ENCODE measurements at regions not wholly inside any gene's neighbourhood (a gene's known extent, or its start where the extent isn't known, plus 50 kb on each side); places are given as distances from the start of the nearest gene placed in this dataset.

GRCh38 chr3:7793786-7794185, 707.8 kb upstream of the LMCD1 start:
- Histone ChIP-seq H3K9ac (ENCODE audit: low read depth in 1 of 2, low read length in 2 of 2) (no peak overlapping the region), H3K9me3 (ENCODE audit: control insufficient read depth in 2 of 2, low read length in 2 of 2) (no peaks in the 10 kb centered on the region), H3K36me3 (ENCODE audit: control insufficient read depth in 2 of 2, insufficient read depth in 2 of 2, low read length in 2 of 2) (no peaks in the 10 kb centered on the region), H3K27me3 (ENCODE audit: control insufficient read depth in 2 of 2, insufficient read depth in 2 of 2, low read length in 2 of 2) (no peaks in the 10 kb centered on the region), H3K4me3 (ENCODE audit: low read length in 2 of 2) (no peak overlapping the region), H3K4me1 (ENCODE audit: control insufficient read depth in 2 of 2, insufficient read depth in 2 of 2, low read length in 2 of 2) (no peaks in the 10 kb centered on the region), H3K27ac (ENCODE audit: low read depth in 2 of 2, low read length in 2 of 2) (no peak overlapping the region)

- H3K9me3 ChIP-seq (ENCODE audit: control insufficient read depth in 2 of 2, low read length in 2 of 2), result no peaks in the 10 kb centered on the region
- H3K4me1 ChIP-seq (ENCODE audit: control insufficient read depth in 2 of 2, insufficient read depth in 2 of 2, low read length in 2 of 2), result no peaks in the 10 kb centered on the region
- H3K27me3 ChIP-seq (ENCODE audit: control insufficient read depth in 2 of 2, insufficient read depth in 2 of 2, low read length in 2 of 2), result no peaks in the 10 kb centered on the region
Observed at GRCh38 chr3:7798276-7798675, 703.3 kb upstream of the LMCD1 start.

GRCh38 chr3:7800006-7800780, 701.4 kb upstream of the LMCD1 start:
- H3K9ac ChIP-seq (ENCODE audit: low read depth in 1 of 2, low read length in 2 of 2), result no peak overlapping the region
- no peaks in the 10 kb centered on the region for H3K9me3 ChIP-seq (ENCODE audit: control insufficient read depth in 2 of 2, low read length in 2 of 2)
- H3K27ac ChIP-seq (ENCODE audit: low read depth in 2 of 2, low read length in 2 of 2), result no peak overlapping the region
- H3K27me3 ChIP-seq (ENCODE audit: control insufficient read depth in 2 of 2, insufficient read depth in 2 of 2, low read length in 2 of 2), result no peaks in the 10 kb centered on the region
- no peaks in the 10 kb centered on the region for H3K36me3 ChIP-seq (ENCODE audit: control insufficient read depth in 2 of 2, insufficient read depth in 2 of 2, low read length in 2 of 2)
- no peaks in the 10 kb centered on the region for H3K4me1 ChIP-seq (ENCODE audit: control insufficient read depth in 2 of 2, insufficient read depth in 2 of 2, low read length in 2 of 2)
- H3K4me3 ChIP-seq (ENCODE audit: low read length in 2 of 2), result no peak overlapping the region

More at GRCh38 chr3:7798276-7798675, 703.3 kb upstream of the LMCD1 start:
- Histone ChIP-seq H3K27ac (ENCODE audit: low read depth in 2 of 2, low read length in 2 of 2) (no peak overlapping the region), H3K36me3 (ENCODE audit: control insufficient read depth in 2 of 2, insufficient read depth in 2 of 2, low read length in 2 of 2) (no peaks in the 10 kb centered on the region), H3K4me3 (ENCODE audit: low read length in 2 of 2) (no peak overlapping the region), H3K9ac (ENCODE audit: low read depth in 1 of 2, low read length in 2 of 2) (no peak overlapping the region)

GRCh38 chr3:7812490-7812889, 689.1 kb upstream of the LMCD1 start:
- Histone ChIP-seq H3K4me3 (ENCODE audit: low read length in 2 of 2) (no peak overlapping the region), H3K36me3 (ENCODE audit: control insufficient read depth in 2 of 2, insufficient read depth in 2 of 2, low read length in 2 of 2) (no peaks in the 10 kb centered on the region)

GRCh38 chr3:7813365-7813764, 688.3 kb upstream of the LMCD1 start:
- H3K4me3 ChIP-seq (ENCODE audit: low read length in 2 of 2), result no peak overlapping the region
- H3K9me3 ChIP-seq (ENCODE audit: control insufficient read depth in 2 of 2, low read length in 2 of 2), result no peaks in the 10 kb centered on the region
- H3K9ac ChIP-seq (ENCODE audit: low read depth in 1 of 2, low read length in 2 of 2), result no peak overlapping the region
- H3K27ac ChIP-seq (ENCODE audit: low read depth in 2 of 2, low read length in 2 of 2), result no peak overlapping the region
- H3K36me3 ChIP-seq (ENCODE audit: control insufficient read depth in 2 of 2, insufficient read depth in 2 of 2, low read length in 2 of 2), result no peaks in the 10 kb centered on the region
- no peaks in the 10 kb centered on the region for H3K27me3 ChIP-seq (ENCODE audit: control insufficient read depth in 2 of 2, insufficient read depth in 2 of 2, low read length in 2 of 2)
- H3K4me1 ChIP-seq (ENCODE audit: control insufficient read depth in 2 of 2, insufficient read depth in 2 of 2, low read length in 2 of 2), result no peaks in the 10 kb centered on the region

More at GRCh38 chr3:7812490-7812889, 689.1 kb upstream of the LMCD1 start:
- Histone ChIP-seq H3K27ac (ENCODE audit: low read depth in 2 of 2, low read length in 2 of 2) (no peak overlapping the region), H3K9ac (ENCODE audit: low read depth in 1 of 2, low read length in 2 of 2) (no peak overlapping the region), H3K27me3 (ENCODE audit: control insufficient read depth in 2 of 2, insufficient read depth in 2 of 2, low read length in 2 of 2) (no peaks in the 10 kb centered on the region), H3K9me3 (ENCODE audit: control insufficient read depth in 2 of 2, low read length in 2 of 2) (no peaks in the 10 kb centered on the region), H3K4me1 (ENCODE audit: control insufficient read depth in 2 of 2, insufficient read depth in 2 of 2, low read length in 2 of 2) (no peaks in the 10 kb centered on the region)

GRCh38 chr3:7817239-7817638, 684.4 kb upstream of the LMCD1 start:
- Histone ChIP-seq H3K36me3 (ENCODE audit: control insufficient read depth in 2 of 2, insufficient read depth in 2 of 2, low read length in 2 of 2) (no peaks in the 10 kb centered on the region), H3K27me3 (ENCODE audit: control insufficient read depth in 2 of 2, insufficient read depth in 2 of 2, low read length in 2 of 2) (no peaks in the 10 kb centered on the region), H3K9ac (ENCODE audit: low read depth in 1 of 2, low read length in 2 of 2) (no peak overlapping the region), H3K9me3 (ENCODE audit: control insufficient read depth in 2 of 2, low read length in 2 of 2) (no peaks in the 10 kb centered on the region), H3K4me3 (ENCODE audit: low read length in 2 of 2) (no peak overlapping the region), H3K27ac (ENCODE audit: low read depth in 2 of 2, low read length in 2 of 2) (no peak overlapping the region), H3K4me1 (ENCODE audit: control insufficient read depth in 2 of 2, insufficient read depth in 2 of 2, low read length in 2 of 2) (no peaks in the 10 kb centered on the region)

- H3K4me3 ChIP-seq (ENCODE audit: low read length in 2 of 2), result no peak overlapping the region
- no peak overlapping the region for H3K27ac ChIP-seq (ENCODE audit: low read depth in 2 of 2, low read length in 2 of 2)
- H3K36me3 ChIP-seq (ENCODE audit: control insufficient read depth in 2 of 2, insufficient read depth in 2 of 2, low read length in 2 of 2), result no peaks in the 10 kb centered on the region
- no peaks in the 10 kb centered on the region for H3K27me3 ChIP-seq (ENCODE audit: control insufficient read depth in 2 of 2, insufficient read depth in 2 of 2, low read length in 2 of 2)
- no peaks in the 10 kb centered on the region for H3K4me1 ChIP-seq (ENCODE audit: control insufficient read depth in 2 of 2, insufficient read depth in 2 of 2, low read length in 2 of 2)
- H3K9me3 ChIP-seq (ENCODE audit: control insufficient read depth in 2 of 2, low read length in 2 of 2), result peaks cover 3 to 10% of the 10 kb centered on the region in 2 donors
- no peak overlapping the region for H3K9ac ChIP-seq (ENCODE audit: low read depth in 1 of 2, low read length in 2 of 2)
Observed at GRCh38 chr3:7820969-7821368, 680.7 kb upstream of the LMCD1 start.

- no peak overlapping the region for H3K9ac ChIP-seq (ENCODE audit: low read depth in 1 of 2, low read length in 2 of 2)
- H3K4me3 ChIP-seq (ENCODE audit: low read length in 2 of 2), result no peak overlapping the region
- H3K4me1 ChIP-seq (ENCODE audit: control insufficient read depth in 2 of 2, insufficient read depth in 2 of 2, low read length in 2 of 2), result no peaks in the 10 kb centered on the region
- H3K27ac ChIP-seq (ENCODE audit: low read depth in 2 of 2, low read length in 2 of 2), result no peak overlapping the region
- peaks cover 3 to 10% of the 10 kb centered on the region in 2 donors for H3K9me3 ChIP-seq (ENCODE audit: control insufficient read depth in 2 of 2, low read length in 2 of 2)
- no peaks in the 10 kb centered on the region for H3K27me3 ChIP-seq (ENCODE audit: control insufficient read depth in 2 of 2, insufficient read depth in 2 of 2, low read length in 2 of 2)
- no peaks in the 10 kb centered on the region for H3K36me3 ChIP-seq (ENCODE audit: control insufficient read depth in 2 of 2, insufficient read depth in 2 of 2, low read length in 2 of 2)
Observed at GRCh38 chr3:7821858-7822257, 679.8 kb upstream of the LMCD1 start.

GRCh38 chr3:7841451-7841850, 660.2 kb upstream of the LMCD1 start:
- H3K9me3 ChIP-seq (ENCODE audit: control insufficient read depth in 2 of 2, low read length in 2 of 2), result no peaks in the 10 kb centered on the region
- no peaks in the 10 kb centered on the region for H3K27me3 ChIP-seq (ENCODE audit: control insufficient read depth in 2 of 2, insufficient read depth in 2 of 2, low read length in 2 of 2)
- H3K4me1 ChIP-seq (ENCODE audit: control insufficient read depth in 2 of 2, insufficient read depth in 2 of 2, low read length in 2 of 2), result no peaks in the 10 kb centered on the region
- H3K27ac ChIP-seq (ENCODE audit: low read depth in 2 of 2, low read length in 2 of 2), result no peak overlapping the region
- H3K4me3 ChIP-seq (ENCODE audit: low read length in 2 of 2), result no peak overlapping the region
- H3K36me3 ChIP-seq (ENCODE audit: control insufficient read depth in 2 of 2, insufficient read depth in 2 of 2, low read length in 2 of 2), result no peaks in the 10 kb centered on the region
- H3K9ac ChIP-seq (ENCODE audit: low read depth in 1 of 2, low read length in 2 of 2), result no peak overlapping the region

GRCh38 chr3:7843441-7843840, 658.2 kb upstream of the LMCD1 start:
- Histone ChIP-seq H3K27me3 (ENCODE audit: control insufficient read depth in 2 of 2, insufficient read depth in 2 of 2, low read length in 2 of 2) (no peaks in the 10 kb centered on the region), H3K4me1 (ENCODE audit: control insufficient read depth in 2 of 2, insufficient read depth in 2 of 2, low read length in 2 of 2) (no peaks in the 10 kb centered on the region), H3K4me3 (ENCODE audit: low read length in 2 of 2) (no peak overlapping the region), H3K9ac (ENCODE audit: low read depth in 1 of 2, low read length in 2 of 2) (no peak overlapping the region), H3K36me3 (ENCODE audit: control insufficient read depth in 2 of 2, insufficient read depth in 2 of 2, low read length in 2 of 2) (no peaks in the 10 kb centered on the region), H3K27ac (ENCODE audit: low read depth in 2 of 2, low read length in 2 of 2) (no peak overlapping the region), H3K9me3 (ENCODE audit: control insufficient read depth in 2 of 2, low read length in 2 of 2) (no peaks in the 10 kb centered on the region)

Measured in mucosa of rectum (tissue), 2 donors.